HAP-1 (cell line): ENCODE measurements at regions not wholly inside any gene's neighbourhood (a gene's known extent, or its start where the extent isn't known, plus 50 kb on each side); places are given as distances from the start of the nearest gene placed in this dataset.

Source experiments
- DNase-seq, 2 experiments: peaks; one replicate each; pipeline ENCODE4 v3.0.0-alpha.2; 2016 to 2020; ENCODE audit warnings: low spot score in 2 of 2
- H3K27me3 ChIP-seq: fragments of 250-450 bp; sonication (Bioruptor Pico); 2 replicates; pipeline ENCODE4 v1.5.1; 2020; ENCODE audit warnings: low read depth, mild to moderate bottlenecking, moderate library complexity
- H3K36me3 ChIP-seq: fragments of 250-450 bp; sonication (Bioruptor Pico); replicated peaks from 2 replicates; pipeline ENCODE4 v1.5.1; 2020; ENCODE audit warnings: mild to moderate bottlenecking
- H3K4me1 ChIP-seq: fragments of 250-450 bp; sonication (Bioruptor Pico); 2 replicates; pipeline ENCODE4 v1.5.1; 2020; ENCODE audit warnings: mild to moderate bottlenecking
- H3K4me3 ChIP-seq: fragments of 250-450 bp; sonication (Bioruptor Pico); 2 replicates; pipeline ENCODE4 v1.5.1; 2020; ENCODE audit warnings: mild to moderate bottlenecking, moderate library complexity
- H3K9me3 ChIP-seq: fragments of 250-450 bp; sonication (Bioruptor Pico); 2 replicates; pipeline ENCODE4 v1.5.1; 2020; ENCODE audit warnings: mild to moderate bottlenecking, moderate library complexity
- in situ Hi-C: fragments of 300-500 bp; cut with MboI; formaldehyde crosslinking; loops from 3 replicates; pipeline ENCODE4 v1.14.3; 2020; ENCODE audit warnings: low sequenced_read_pairs, inconsistent platforms, mixed read lengths

- peaks cover 14% of the 10 kb centered on the region for H3K4me1 ChIP-seq
- no peaks in the 10 kb centered on the region for H3K36me3 ChIP-seq
- H3K9me3 ChIP-seq = no peaks in the 10 kb centered on the region
- DNase-seq = no peak
- H3K4me3 ChIP-seq = no peak overlapping the region
- no peaks in the 10 kb centered on the region for H3K27me3 ChIP-seq
- in situ Hi-C loops = no loop called here
Observed at GRCh38 chr12:93060666-93061472, 131.8 kb upstream of the EEA1 start.

GRCh38 chr12:93061473-93062419 is 132.7 kb upstream of the EEA1 start:
- no peak for DNase-seq

GRCh38 chr12:93065896-93066295 is 136.8 kb upstream of the EEA1 start:
- Histone ChIP-seq H3K9me3 (no peaks in the 10 kb centered on the region), H3K36me3 (no peaks in the 10 kb centered on the region), H3K4me3 (no peak overlapping the region), H3K4me1 (no peaks in the 10 kb centered on the region), H3K27me3 (no peaks in the 10 kb centered on the region)
- DNase-seq = no peak
- in situ Hi-C loops = no loop called here

More at GRCh38 chr12:93061473-93062419, 132.7 kb upstream of the EEA1 start:
- Histone ChIP-seq H3K4me1 (peaks cover 5% of the 10 kb centered on the region), H3K36me3 (no peaks in the 10 kb centered on the region), H3K4me3 (no peak overlapping the region), H3K27me3 (no peaks in the 10 kb centered on the region), H3K9me3 (no peaks in the 10 kb centered on the region)
- in situ Hi-C loops = no loop called here

- H3K36me3 ChIP-seq = no peaks in the 10 kb centered on the region
- no peak for DNase-seq
- no peak overlapping the region for H3K4me3 ChIP-seq
Observed at GRCh38 chr12:93072340-93072739, 143.2 kb upstream of the EEA1 start.

GRCh38 chr12:93073324-93073723 is 144.2 kb upstream of the EEA1 start:
- H3K36me3 ChIP-seq = no peaks in the 10 kb centered on the region
- H3K4me1 ChIP-seq = peaks cover 31% of the 10 kb centered on the region
- no peaks in the 10 kb centered on the region for H3K27me3 ChIP-seq
- no peak for DNase-seq
- no peaks in the 10 kb centered on the region for H3K9me3 ChIP-seq
- H3K4me3 ChIP-seq = no peak overlapping the region
- in situ Hi-C loops = no loop called here

More at GRCh38 chr12:93072340-93072739, 143.2 kb upstream of the EEA1 start:
- no peaks in the 10 kb centered on the region for H3K9me3 ChIP-seq
- H3K4me1 ChIP-seq = peaks cover 22% of the 10 kb centered on the region
- H3K27me3 ChIP-seq = no peaks in the 10 kb centered on the region
- in situ Hi-C loops = no loop called here

- Histone ChIP-seq H3K27me3 (no peaks in the 10 kb centered on the region), H3K4me1 (peaks cover 68% of the 10 kb centered on the region), H3K9me3 (peaks cover 2% of the 10 kb centered on the region; the same call in 1 of the 2 replicates), H3K36me3 (no peaks in the 10 kb centered on the region), H3K4me3 (no peak overlapping the region)
- peak in 1 of 2 experiments; percentile 35 for DNase-seq
- in situ Hi-C loops = no loop called here
Observed at GRCh38 chr12:93078059-93078458, 149.0 kb upstream of the EEA1 start.

GRCh38 chr12:93078577-93078976 is 149.5 kb upstream of the EEA1 start:
- Histone ChIP-seq H3K4me3 (no peak overlapping the region), H3K9me3 (peaks cover 2% of the 10 kb centered on the region; the same call in 1 of the 2 replicates), H3K36me3 (no peaks in the 10 kb centered on the region), H3K4me1 (peaks cover 66% of the 10 kb centered on the region), H3K27me3 (no peaks in the 10 kb centered on the region)
- no peak for DNase-seq
- in situ Hi-C loops = no loop called here

GRCh38 chr12:93079271-93079670 is 150.2 kb upstream of the EEA1 start:
- Histone ChIP-seq H3K9me3 (peaks cover 2% of the 10 kb centered on the region; the same call in 1 of the 2 replicates), H3K27me3 (no peaks in the 10 kb centered on the region), H3K4me1 (peaks cover 59% of the 10 kb centered on the region), H3K4me3 (no peak overlapping the region), H3K36me3 (no peaks in the 10 kb centered on the region)
- in situ Hi-C loops = no loop called here
- no peak for DNase-seq

GRCh38 chr12:93079976-93080375 is 150.9 kb upstream of the EEA1 start:
- in situ Hi-C loops = no loop called here

GRCh38 chr12:93080452-93080851 is 151.4 kb upstream of the EEA1 start:
- Histone ChIP-seq H3K4me1 (peaks cover 52% of the 10 kb centered on the region), H3K27me3 (no peaks in the 10 kb centered on the region), H3K9me3 (peaks cover 2% of the 10 kb centered on the region; the same call in 1 of the 2 replicates), H3K4me3 (no peak overlapping the region), H3K36me3 (no peaks in the 10 kb centered on the region)
- in situ Hi-C loops = no loop called here
- peak; percentile 84 to 94 for DNase-seq

More at GRCh38 chr12:93079976-93080375, 150.9 kb upstream of the EEA1 start:
- Histone ChIP-seq H3K9me3 (peaks cover 2% of the 10 kb centered on the region; the same call in 1 of the 2 replicates), H3K27me3 (no peaks in the 10 kb centered on the region), H3K4me3 (no peak overlapping the region), H3K36me3 (no peaks in the 10 kb centered on the region), H3K4me1 (peaks cover 55% of the 10 kb centered on the region)
- DNase-seq = peak; percentile 67 to 74

- in situ Hi-C loops = no loop called here
- H3K4me1 ChIP-seq = peaks cover 50% of the 10 kb centered on the region
- H3K36me3 ChIP-seq = no peaks in the 10 kb centered on the region; the same call in 1 of the 2 replicates
- DNase-seq = peak; percentile 71 to 82
- H3K27me3 ChIP-seq = no peaks in the 10 kb centered on the region
- H3K4me3 ChIP-seq = no peak overlapping the region
- peaks cover 2% of the 10 kb centered on the region for H3K9me3 ChIP-seq
Observed at GRCh38 chr12:93080994-93081809, 152.1 kb upstream of the EEA1 start.

GRCh38 chr12:93081810-93082165 is 152.7 kb upstream of the EEA1 start:
- in situ Hi-C loops = no loop called here
- H3K4me3 ChIP-seq = no peak overlapping the region
- no peak for DNase-seq
- peaks cover 6% of the 10 kb centered on the region for H3K9me3 ChIP-seq
- H3K36me3 ChIP-seq = no peaks in the 10 kb centered on the region; the same call in 1 of the 2 replicates
- peaks cover 50% of the 10 kb centered on the region for H3K4me1 ChIP-seq
- H3K27me3 ChIP-seq = no peaks in the 10 kb centered on the region
